ENCODE measurements at regions not wholly inside any gene's neighbourhood (a gene's known extent, or its start where the extent isn't known, plus 50 kb on each side); places are given as distances from the start of the nearest gene placed in this dataset.

DNA sequence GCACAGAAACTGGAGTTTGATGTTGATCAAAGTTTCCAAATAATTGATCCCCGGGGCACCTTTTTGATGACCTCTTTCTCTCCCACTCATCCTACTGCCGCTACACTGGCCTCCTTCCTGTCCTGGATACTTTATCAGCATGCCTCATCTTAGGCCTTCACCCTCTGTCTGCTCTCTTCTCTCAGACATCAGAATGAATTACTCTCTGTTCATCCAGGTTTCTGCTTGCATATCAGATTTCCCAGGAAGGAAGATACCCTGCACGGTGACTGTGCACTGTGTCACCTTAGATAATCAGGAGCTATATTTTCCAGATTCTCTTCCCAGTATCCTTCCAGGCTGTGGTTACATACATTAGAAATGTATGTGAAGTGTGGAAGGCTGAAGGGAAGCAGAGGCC lies 397.0 kb downstream of the DIRAS2 start:
- no peaks in the 10 kb centered on the region for H3K4me1 ChIP-seq (ENCODE audit: low read depth)
- TF ChIP-seq, protein P1, sequence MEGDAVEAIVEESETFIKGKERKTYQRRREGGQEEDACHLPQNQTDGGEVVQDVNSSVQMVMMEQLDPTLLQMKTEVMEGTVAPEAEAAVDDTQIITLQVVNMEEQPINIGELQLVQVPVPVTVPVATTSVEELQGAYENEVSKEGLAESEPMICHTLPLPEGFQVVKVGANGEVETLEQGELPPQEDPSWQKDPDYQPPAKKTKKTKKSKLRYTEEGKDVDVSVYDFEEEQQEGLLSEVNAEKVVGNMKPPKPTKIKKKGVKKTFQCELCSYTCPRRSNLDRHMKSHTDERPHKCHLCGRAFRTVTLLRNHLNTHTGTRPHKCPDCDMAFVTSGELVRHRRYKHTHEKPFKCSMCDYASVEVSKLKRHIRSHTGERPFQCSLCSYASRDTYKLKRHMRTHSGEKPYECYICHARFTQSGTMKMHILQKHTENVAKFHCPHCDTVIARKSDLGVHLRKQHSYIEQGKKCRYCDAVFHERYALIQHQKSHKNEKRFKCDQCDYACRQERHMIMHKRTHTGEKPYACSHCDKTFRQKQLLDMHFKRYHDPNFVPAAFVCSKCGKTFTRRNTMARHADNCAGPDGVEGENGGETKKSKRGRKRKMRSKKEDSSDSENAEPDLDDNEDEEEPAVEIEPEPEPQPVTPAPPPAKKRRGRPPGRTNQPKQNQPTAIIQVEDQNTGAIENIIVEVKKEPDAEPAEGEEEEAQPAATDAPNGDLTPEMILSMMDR (IDR thresholded peaks at IDR 0.05) = no peak

DNA sequence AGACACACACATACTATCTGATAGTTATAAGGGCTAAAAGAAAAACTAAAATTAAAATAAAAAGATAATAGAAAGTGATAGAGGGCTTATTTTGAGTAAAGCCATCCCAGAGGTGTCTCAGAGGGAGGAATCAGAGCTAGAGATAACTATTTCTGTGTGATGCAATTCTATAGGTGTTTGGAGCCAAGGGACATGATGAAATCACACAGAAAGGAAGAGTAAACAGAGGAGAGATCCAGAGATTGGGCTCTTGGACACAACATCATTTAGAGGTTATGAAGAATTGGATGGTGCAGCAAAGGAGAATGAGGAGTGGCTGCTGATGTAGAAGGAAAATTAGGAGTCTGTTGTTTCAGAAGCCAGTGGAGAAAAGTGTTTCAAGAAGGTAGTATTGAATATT lies 393.5 kb downstream of the DIRAS2 start:
- Histone ChIP-seq H3K4me1 (ENCODE audit: low read depth) (no peaks in the 10 kb centered on the region), H3K9me3 (no peaks in the 10 kb centered on the region), H3K4me3 (no peak overlapping the region), H3K36me3 (ENCODE audit: low read depth) (no peaks in the 10 kb centered on the region)
- ATAC-seq (no peak), DNase-seq (no peak)
- intact Hi-C loops (cut with DNase I, micrococcal nuclease) = no loop called here
- TF ChIP-seq, protein P1 (IDR thresholded peaks at IDR 0.05) = no peak

More for the DNA sequence above, 397.0 kb downstream of the DIRAS2 start:
- Histone ChIP-seq H3K36me3 (ENCODE audit: low read depth) (no peaks in the 10 kb centered on the region), H3K9me3 (no peaks in the 10 kb centered on the region), H3K4me3 (no peak overlapping the region)
- DNase-seq (no peak), ATAC-seq (no peak)
- intact Hi-C loops (cut with DNase I, micrococcal nuclease) = no loop called here

DNA sequence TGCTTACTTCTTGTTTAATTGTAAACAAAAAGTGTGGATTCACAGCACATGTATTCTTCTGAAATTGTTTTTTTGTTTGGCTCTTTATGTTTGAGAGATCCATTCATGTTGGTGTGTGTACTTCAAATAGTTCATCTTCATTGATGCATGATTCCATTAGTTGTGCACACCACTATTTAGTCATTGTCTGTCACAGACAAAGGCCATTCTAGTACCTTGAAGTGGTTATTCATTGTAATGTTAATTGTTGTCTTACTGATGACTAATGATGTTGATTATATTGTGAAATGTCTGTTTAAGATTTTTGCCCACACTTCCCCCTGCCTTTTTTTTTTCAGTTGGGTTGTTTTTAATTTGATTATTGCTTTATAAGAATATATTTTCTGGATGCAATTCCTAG lies 391.3 kb downstream of the DIRAS2 start:
- ATAC-seq (no peak), DNase-seq (no peak)
- TF ChIP-seq, protein P1 (IDR thresholded peaks at IDR 0.05) = no peak

DNA sequence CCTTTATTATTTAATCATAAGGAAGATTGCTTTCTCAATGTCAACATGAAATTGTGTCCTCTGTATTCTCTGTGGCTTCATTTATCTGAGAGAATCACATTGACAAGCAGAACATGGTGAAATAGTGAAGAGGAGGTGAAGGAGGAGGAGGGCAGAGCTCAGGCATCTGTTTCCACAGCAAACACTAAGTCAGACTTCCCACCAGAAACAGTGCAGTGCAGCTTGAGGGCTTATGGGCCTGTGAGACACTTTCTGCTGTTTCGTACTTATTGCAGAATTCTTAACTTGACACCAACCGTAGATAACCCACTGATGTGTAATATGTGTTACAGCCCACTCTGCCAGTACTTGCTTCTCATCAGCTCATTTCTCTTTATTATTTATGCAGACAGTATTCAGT lies 386.3 kb downstream of the DIRAS2 start:
- intact Hi-C loops (cut with DNase I, micrococcal nuclease) = no loop called here

More for the DNA sequence above, 391.3 kb downstream of the DIRAS2 start:
- H3K36me3 ChIP-seq (ENCODE audit: low read depth) = no peaks in the 10 kb centered on the region
- no peak overlapping the region for H3K4me3 ChIP-seq
- no peaks in the 10 kb centered on the region for H3K9me3 ChIP-seq
- no peaks in the 10 kb centered on the region for H3K4me1 ChIP-seq (ENCODE audit: low read depth)
- intact Hi-C loops (cut with DNase I, micrococcal nuclease) = no loop called here

DNA sequence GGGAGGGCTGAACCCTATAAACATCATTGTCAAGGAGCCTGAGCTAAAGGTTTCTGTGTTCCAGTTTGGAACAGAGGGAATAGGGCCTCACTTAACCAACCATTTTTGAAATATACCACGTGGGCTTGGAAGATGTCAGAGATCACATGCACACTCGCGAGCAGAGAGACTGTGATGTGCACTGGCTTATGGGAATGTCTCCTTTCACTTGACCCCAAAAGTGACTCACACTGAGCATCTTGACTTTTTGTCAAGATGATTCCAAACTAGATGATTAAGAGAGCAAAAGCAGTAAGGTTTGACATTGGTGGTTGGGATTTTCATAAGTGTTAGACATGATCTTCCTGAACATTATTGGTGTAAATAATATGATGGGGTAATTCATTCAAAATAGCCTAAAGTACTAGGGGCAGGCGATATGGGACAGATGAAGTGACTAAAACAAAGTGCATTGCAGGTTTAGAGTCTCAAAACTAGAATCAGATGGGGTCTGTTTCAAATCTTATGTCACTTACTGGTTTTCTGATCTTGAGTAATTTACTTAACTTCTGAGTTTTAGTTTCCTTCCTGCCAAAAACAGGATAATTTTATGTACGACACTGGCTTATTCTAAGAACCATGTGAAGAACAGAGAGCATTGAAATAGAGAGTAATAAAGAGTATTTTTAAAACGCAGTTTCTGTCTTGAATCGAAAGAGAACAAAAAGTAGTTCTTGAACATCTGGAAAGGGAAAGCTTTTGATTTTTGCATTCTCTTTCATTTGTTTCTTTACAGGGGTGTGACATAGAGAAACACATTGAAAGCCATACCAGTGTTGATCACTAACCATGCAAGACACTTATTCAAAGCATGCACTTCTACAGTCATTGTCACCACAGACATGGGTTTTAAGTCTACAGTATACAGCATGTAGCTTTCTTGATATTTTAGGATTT lies 383.0 kb downstream of the DIRAS2 start:
- Histone ChIP-seq H3K36me3 (ENCODE audit: low read depth) (no peaks in the 10 kb centered on the region), H3K4me1 (ENCODE audit: low read depth) (no peaks in the 10 kb centered on the region), H3K9me3 (peaks cover 15% of the 10 kb centered on the region), H3K4me3 (no peak overlapping the region)
- ATAC-seq (no peak), DNase-seq (no peak)
- TF ChIP-seq, protein P1 (IDR thresholded peaks at IDR 0.05) = no peak
- intact Hi-C loops (cut with DNase I, micrococcal nuclease) = no loop called here

More for the DNA sequence above, 386.3 kb downstream of the DIRAS2 start:
- no peak overlapping the region for H3K4me3 ChIP-seq
- TF ChIP-seq, protein P1 (IDR thresholded peaks at IDR 0.05) = no peak
- H3K9me3 ChIP-seq = peaks cover 3% of the 10 kb centered on the region
- no peaks in the 10 kb centered on the region for H3K4me1 ChIP-seq (ENCODE audit: low read depth)
- H3K36me3 ChIP-seq (ENCODE audit: low read depth) = no peaks in the 10 kb centered on the region
- ATAC-seq (no peak), DNase-seq (no peak)
